ENCODE measurements at regions not wholly inside any gene's neighbourhood (a gene's known extent, or its start where the extent isn't known, plus 50 kb on each side); places are given as distances from the start of the nearest gene placed in this dataset.

DNA sequence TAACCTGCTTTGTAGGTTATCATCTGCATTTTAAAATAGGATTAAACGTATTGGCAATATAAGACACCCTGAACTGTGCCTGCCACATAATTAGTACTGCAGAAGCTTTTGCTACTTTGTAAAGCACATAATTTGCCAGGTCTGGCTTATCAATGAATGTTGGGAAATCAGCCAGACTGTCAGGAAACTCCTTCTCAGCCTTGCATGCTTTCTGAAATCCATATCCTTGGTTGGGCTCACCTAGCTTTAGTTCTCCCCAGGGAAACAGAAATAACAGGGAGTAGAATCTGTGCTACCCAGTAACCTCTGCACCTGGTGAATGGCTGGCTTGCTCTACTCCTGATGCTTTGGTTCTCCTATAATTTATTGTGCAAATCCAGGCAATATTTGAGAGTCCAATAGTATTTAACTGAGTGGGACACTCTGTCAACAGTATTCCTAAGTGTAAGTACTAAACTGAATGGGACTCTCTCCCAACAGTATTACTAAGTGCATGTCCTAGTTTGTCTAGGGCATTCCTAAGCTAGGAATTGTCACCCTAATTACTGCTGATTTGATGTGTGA lies 354.5 kb downstream of the WDR72 start:
- TF ChIP-seq, protein P1, sequence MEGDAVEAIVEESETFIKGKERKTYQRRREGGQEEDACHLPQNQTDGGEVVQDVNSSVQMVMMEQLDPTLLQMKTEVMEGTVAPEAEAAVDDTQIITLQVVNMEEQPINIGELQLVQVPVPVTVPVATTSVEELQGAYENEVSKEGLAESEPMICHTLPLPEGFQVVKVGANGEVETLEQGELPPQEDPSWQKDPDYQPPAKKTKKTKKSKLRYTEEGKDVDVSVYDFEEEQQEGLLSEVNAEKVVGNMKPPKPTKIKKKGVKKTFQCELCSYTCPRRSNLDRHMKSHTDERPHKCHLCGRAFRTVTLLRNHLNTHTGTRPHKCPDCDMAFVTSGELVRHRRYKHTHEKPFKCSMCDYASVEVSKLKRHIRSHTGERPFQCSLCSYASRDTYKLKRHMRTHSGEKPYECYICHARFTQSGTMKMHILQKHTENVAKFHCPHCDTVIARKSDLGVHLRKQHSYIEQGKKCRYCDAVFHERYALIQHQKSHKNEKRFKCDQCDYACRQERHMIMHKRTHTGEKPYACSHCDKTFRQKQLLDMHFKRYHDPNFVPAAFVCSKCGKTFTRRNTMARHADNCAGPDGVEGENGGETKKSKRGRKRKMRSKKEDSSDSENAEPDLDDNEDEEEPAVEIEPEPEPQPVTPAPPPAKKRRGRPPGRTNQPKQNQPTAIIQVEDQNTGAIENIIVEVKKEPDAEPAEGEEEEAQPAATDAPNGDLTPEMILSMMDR (IDR thresholded peaks at IDR 0.05; ENCODE audit: low read length) = no peak
- TF ChIP-seq EZH2 (optimal IDR thresholded peaks at IDR 0.05; ENCODE audit: low read depth, low read length) (no peak), EZH2phosphoT487 (IDR thresholded peaks at IDR 0.05; ENCODE audit: low read length) (no peak)

All from MM.1S (cell line).